HG03095 (cell line): ENCODE measurements at regions not wholly inside any gene's neighbourhood (a gene's known extent, or its start where the extent isn't known, plus 50 kb on each side); places are given as distances from the start of the nearest gene placed in this dataset.

ENCODE experiments used
- ATAC-seq: cut with Tn5 transposase; IDR thresholded peaks from one replicate; pipeline ENCODE4 v1.9.1; 2021; ENCODE audit warnings: moderate library complexity; ENCODE audit not compliant: unreplicated experiment

GRCh38 chr7:68256295-68256694 is 1259.7 kb downstream of the TYW1 start:
- ATAC-seq, result no peak

- ATAC-seq, result no peak
Measured at GRCh38 chr7:68258609-68259008, 1262.0 kb downstream of the TYW1 start.

GRCh38 chr7:68265258-68265657 is 1268.6 kb downstream of the TYW1 start:
- no peak for ATAC-seq

- no peak for ATAC-seq
Measured at GRCh38 chr7:68266004-68266579, 1269.5 kb downstream of the TYW1 start.

DNA sequence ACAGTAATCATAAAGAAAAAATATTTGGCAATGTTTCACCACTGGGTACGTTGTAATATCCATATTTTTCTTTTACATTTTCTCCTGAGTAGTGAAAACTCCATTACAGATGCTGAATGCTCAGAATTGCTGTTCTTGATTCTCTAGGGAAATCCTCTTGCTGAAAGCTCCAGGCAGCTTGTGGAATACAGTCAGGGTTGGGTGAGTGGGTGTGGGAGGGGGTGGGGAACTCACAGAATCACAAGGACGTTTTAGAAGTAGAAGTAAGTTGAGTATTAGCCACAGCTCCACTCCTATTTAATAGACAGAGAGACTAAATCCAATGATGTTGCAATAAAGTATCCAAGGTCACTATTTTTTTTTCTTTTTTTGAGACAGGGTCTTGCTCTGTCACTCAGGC is 1270.9 kb downstream of the TYW1 start:
- no peak for ATAC-seq

GRCh38 chr7:68269405-68269804 is 1272.8 kb downstream of the TYW1 start:
- ATAC-seq, result no peak

GRCh38 chr7:68272507-68272906 is 1275.9 kb downstream of the TYW1 start:
- no peak for ATAC-seq

GRCh38 chr7:68276725-68277124 is 1280.1 kb downstream of the TYW1 start:
- no peak for ATAC-seq

- ATAC-seq, result no peak
Measured at GRCh38 chr7:68279827-68280400, 1283.3 kb downstream of the TYW1 start.

- no peak for ATAC-seq
Measured at GRCh38 chr7:68280931-68281330, 1284.3 kb downstream of the TYW1 start.

- ATAC-seq, result no peak
Measured at GRCh38 chr7:68288144-68288593, 1291.5 kb downstream of the TYW1 start.

DNA sequence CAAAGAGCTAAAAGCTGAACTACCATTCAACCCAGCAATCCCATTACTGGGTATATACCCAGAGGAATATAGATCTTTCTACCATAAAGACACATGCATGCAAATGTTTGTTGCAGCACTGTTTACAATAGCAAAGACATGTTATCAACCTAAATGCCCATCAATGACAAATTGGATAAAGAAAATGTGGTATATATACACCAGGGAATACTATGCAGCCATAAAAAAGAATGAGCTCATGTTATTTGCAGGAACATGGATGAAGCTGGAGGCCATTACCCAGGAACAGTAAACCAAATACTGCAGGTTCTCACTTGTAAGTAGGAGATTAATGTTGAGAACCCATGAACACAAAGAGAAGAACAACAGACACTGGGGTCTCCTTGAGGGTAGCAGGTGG is 1295.1 kb downstream of the TYW1 start:
- no peak for ATAC-seq

DNA sequence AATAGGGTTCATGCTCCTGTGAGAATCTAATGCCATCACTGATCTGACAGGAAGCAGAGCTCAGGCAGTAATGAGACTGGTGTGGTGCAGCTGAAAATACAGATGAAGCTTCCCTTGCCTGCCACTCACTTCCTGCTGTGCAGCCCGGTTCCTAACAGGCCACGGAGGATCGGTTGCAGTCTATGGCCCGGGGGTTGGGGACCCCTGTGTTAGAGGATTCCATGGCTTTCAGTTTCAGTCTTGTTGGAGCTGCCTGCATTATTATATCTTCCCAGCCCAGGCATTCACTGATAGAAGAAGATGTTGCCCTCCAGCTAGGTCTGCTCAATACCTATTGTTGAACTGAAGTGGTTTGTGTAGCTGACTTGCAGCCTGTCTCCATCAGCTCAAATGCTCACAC is 1298.8 kb downstream of the TYW1 start:
- ATAC-seq, result no peak

DNA sequence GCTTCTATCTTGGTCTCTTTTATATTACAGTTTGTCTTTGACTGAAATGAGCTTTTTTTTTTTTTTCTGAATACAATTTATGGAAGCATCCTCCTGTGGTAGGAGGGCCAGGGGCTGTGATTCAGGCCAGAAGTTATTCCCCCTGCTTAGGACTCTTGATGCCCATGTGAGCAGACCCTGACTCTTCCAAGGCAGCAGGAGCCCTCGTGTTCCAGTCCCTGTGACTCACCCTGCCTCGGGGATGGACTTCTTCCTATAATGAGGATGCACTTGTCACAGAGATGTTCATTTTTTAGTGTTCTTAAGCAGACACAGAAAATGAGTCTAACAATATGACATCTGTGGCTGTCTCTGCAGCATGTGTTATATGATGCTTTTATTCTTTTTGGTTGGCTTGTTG is 1293.7 kb upstream of the AUTS2 start:
- ATAC-seq, result no peak

DNA sequence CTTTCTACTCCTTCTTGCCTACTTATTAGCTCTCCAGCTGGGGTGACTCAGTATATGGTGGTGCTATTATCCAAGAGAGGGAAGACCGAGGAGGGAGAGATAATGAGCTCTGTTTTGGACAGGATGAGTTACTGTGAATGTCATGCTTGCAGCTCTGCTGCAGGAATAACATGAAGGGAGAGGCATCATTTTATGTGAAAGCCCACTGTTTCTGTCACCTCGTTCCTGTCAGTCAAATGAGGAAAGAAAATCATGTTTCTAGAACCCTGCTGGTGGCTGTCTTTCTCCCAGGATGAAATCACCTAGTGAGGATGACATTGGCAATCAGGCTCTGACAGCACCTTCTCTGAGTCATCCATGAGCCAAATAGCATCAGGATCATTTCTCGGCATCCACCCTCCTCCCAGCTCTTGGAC is 1291.6 kb upstream of the AUTS2 start:
- no peak for ATAC-seq

DNA sequence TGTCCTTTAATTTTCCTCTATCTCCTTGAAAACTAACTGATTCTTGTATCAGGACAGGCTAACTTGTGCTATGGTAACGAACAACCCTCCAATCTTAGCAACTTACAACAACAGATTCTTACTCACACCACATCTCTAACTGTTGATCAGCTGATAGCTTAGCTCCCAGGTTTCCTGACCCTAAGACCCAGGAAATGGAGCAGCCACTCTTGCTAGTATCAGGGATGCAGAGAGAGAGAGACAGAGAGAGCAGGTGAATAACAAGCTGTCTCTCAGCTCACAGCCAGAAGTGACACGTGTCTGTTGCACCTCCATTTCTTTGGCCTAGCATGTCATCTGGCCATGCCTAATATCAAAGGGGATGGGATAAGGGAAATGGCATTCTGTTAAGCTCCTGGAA is 1289.0 kb upstream of the AUTS2 start:
- ATAC-seq, result no peak

DNA sequence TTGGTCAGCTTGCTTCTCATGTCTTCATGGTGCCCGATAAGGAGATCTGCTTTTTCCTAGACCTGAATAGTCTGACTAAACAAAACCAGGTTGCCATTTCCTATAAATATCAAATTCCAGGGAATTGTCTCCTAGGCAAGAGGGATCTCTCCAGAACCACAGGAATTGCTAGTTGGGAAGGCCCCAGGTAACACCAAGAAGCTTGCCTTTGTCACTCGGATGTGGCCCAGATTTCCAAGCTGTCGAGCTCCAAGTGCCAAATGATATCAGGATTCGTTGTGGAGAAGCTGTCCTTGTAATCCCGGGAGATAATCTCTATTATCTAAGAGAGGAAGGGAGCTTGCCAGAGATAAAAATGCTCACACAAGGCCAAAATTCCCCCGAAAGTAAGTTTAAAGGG is 1288.5 kb upstream of the AUTS2 start:
- no peak for ATAC-seq

DNA sequence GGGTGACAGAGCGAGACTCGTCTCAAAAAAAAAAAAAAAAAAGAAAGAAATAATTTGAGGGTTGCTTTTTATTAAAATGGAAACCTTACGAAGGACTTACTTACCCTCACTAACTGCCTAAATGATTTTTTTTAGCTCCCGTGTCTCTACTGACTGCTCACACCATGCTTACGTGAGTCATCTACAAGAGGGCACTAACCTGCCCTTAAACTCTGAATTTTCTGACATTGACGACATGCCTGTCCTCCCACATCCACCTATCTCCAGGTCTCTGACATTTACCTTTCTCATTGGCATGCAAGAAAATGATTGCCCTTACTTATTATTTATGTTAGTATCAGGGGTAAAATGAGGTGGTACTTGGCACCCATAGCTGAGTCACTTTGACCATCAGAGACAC is 1286.3 kb upstream of the AUTS2 start:
- ATAC-seq, result no peak

- no peak for ATAC-seq
Measured at GRCh38 chr7:68313806-68314205, 1284.5 kb upstream of the AUTS2 start.

GRCh38 chr7:68314208-68314607 is 1284.1 kb upstream of the AUTS2 start:
- ATAC-seq, result no peak

DNA sequence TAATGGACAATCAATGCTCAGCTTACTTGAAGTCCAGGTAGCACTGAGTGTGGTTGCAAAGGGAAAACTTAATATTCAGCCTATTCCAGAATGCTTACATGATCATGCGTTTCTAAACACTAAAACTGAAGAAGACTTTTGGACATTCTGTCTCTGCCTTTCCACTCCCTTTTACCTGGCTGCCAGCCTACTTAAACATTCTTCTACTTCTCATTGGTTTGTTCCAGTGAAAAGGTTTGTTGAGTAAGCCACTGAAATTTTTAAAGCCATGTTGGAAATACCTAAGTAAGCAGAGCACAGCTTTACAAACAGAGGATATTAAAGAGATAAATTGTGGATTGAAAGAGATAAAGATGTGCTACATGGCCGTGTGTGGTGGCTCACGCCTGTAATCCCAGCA is 1280.8 kb upstream of the AUTS2 start:
- no peak for ATAC-seq

GRCh38 chr7:68319061-68319460 is 1279.2 kb upstream of the AUTS2 start:
- no peak for ATAC-seq

DNA sequence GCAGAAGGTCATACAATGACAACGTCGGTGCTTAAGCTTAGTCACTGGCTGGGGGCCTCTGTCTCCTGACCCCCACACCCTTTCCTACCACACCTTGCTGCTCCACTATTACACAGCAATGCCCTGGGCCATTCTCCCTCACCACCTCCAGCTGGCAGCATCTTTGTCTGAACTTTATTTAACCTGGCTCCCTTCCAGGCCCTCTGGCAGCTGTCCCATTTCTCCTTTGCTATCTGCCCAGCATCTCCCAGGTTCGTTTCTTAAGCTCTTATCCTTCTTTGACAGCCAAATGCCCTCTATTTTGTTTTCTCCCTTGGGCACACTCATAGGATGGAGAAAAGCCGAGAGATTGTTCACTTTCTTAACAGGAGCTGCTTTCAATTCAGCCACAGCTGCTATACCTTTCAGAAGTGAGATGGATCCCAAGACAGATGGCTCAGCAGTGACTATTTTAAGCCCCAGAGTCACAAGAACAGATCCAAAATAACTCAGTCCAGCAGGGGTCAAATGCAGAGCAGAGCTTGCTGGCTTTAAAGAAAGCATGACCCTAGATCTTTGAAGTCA is 1277.1 kb upstream of the AUTS2 start:
- no peak for ATAC-seq
